Hematopoietic multipotent progenitor cell treated with erythropoietin and hydrocortisone succinate and interleukin-3 and kit ligand, for 4 days (in vitro differentiated cells): ENCODE measurements at regions not wholly inside any gene's neighbourhood (a gene's known extent, or its start where the extent isn't known, plus 50 kb on each side); places are given as distances from the start of the nearest gene placed in this dataset.

Experiments
- DNase-seq: peaks from one replicate; pipeline ENCODE4 v3.0.0-alpha.2; 2015

GRCh38 chr12:87930033-87930432, 99.2 kb downstream of the C12orf50 start:
- DNase-seq: no peak

DNA sequence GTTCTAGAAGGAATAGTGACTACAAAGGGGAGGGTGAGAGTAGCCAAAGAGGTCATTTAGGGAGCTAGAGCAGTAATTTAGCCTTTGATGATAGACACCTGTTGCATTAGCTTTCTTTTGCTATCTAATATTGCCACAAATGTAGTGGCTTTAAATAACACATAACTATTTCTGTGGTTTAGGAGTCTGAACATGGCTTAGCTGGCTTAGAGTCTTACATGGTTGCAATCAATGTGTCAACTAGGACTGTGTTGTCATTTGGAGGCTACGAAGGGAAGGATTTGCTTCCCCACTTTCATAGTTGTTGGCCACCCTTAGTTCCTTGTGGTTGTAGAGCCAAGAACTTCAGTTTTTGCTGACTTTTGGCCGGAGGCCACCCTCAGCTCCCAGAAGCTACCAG, 99.9 kb downstream of the C12orf50 start:
- no peak for DNase-seq

DNA sequence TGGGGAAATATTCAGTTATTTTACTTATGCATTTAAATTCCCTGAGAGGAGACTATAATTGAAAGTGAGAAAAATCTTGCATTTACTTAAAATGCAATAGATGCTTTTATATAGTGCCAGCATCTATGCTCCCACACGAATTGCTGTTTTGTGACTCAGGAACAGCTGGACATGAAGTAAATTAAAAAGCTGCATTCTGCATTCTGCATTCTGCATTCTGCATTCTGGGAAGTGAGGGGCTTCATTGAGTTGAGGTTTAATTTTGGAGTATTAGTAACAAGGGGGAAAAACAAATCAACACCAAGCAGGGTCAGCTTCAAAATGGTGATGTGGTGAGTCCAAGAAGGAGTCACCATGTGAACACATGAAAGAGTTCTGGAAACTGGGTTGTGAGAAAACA, 101.2 kb downstream of the C12orf50 start:
- no peak for DNase-seq

GRCh38 chr12:87925021-87925420, 104.2 kb downstream of the C12orf50 start:
- no peak for DNase-seq

DNA sequence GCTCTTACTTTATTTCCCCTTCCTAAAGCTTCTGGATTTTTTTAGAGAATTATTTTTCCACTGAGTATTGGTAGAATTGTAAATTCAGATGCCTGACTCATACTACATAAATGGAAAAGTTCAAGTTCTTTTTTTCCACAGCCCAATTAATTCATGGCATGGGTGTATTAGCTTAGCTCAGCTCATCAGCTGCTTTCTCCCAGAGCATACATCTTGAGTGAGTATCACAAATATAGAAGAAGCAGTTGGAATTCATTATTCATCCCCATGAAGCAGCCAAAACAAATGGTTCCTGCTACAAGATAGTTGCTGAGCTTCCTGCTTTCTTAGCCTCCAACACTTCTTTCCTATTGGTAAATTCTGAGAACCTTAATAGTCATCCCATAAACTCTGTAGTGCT, 105.1 kb downstream of the C12orf50 start:
- DNase-seq: no peak

DNA sequence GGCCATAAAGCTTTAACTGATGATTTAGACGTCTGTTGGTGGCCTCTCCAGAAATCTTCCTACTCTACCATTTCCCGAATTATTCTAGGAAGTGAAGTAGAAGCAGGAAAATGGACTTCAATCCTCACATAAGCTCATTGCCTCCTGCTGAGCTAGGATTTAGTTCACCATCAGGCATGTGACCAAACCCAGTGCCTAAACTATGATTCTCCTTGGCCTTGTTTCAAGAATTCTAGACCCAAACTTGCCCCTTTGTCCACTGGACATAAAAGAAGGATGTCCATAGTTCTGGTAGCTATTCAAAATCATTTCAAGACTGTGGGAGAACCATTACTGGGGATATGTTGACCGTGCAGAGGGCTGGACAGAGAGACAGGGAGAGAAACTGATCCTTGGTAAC, 105.8 kb downstream of the C12orf50 start:
- DNase-seq: no peak

GRCh38 chr12:87922736-87923135, 106.5 kb downstream of the C12orf50 start:
- DNase-seq: no peak

DNA sequence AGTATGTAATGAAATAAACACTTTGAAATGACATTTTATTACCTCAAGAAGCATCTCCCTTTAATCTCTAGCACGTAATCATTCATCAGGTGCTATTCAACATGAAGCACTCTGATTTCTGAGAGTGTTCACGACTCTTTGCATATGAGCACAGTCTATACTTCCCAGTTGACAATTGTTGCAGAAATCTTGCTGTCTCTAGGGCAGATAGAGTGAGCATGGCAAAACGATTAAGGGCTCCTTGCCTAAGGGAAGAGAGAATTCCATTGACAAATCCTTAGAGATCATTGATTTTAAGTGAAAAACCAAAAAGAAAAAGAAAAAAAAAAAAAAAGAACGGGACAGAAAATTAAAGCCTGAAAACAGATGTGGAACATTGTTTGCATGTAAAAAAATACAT, 107.6 kb downstream of the C12orf50 start:
- DNase-seq: no peak

DNA sequence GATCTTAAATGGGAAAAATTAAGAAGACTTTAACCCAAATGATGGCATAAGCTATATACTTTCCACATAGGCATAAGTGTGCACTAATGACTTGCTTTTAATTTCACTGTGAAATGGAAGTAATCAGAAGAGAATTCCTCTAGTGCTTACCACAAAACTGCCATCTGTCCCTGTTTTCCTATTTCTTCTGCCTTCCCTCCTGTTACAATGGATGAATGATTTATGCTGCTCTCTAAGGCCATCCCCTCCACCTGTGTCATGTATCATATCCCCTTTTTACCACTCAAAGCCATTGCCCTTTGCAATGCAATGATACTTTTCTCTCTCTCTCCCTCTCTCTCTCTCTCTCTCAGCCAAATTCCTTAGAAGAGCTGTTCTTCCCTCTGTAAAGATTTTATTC, 109.1 kb downstream of the C12orf50 start:
- no peak for DNase-seq

DNA sequence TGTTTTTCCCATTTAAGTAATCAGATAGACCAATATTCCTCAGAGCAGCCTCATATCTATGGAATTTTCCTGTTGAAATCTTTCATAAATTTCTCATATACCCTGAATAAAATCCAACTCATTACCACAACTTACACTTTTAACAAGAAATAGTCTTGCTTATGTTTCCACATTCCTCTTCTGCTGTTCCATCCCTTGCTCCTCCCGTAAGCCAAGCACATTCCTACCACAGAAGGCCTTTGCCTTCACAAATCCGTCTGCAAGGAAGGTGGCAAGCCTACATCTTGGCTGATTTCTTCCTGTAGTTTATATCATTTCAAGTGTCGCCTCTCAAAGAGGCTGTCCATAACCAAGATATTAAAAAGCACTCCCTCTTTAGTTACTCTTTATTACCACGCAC, 127.7 kb downstream of the C12orf50 start:
- no peak for DNase-seq

DNA sequence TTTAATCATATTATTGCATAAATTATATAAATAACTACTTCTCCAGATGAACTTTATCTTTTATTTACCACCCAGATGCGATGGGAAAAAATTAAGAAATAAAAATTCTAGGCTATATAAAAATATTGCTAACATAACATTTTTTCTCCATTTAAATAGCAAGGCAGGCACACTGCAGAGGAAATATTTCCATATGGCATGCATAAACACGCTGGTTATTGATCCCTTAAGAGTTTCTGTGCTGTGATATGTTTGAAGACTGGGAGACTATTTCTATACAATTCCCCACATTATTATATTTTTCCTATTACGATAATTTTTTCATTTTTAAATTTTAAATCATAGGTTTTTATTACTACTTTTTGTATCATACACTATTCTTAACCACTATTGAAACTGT, 131.5 kb downstream of the C12orf50 start:
- no peak for DNase-seq

DNA sequence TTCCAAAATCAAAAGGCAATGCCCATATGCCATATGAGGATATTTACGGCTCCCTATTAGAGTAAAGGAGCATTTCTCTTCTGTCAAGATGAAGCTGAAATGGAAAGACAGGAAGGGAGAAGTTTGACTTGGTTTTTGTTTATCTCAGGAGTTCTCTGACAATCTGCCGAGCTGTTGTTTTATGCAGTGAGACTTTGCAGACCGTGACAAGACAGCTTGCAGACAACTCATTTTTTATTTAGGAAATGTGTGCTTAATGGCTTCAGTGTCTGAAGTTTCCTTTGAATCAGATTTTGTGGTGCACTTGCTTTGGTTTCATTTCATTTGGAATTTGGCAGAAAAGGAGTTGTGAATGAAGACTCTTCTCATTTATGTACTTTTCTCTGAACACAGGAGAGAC, 145.4 kb downstream of the C12orf50 start:
- no peak for DNase-seq

DNA sequence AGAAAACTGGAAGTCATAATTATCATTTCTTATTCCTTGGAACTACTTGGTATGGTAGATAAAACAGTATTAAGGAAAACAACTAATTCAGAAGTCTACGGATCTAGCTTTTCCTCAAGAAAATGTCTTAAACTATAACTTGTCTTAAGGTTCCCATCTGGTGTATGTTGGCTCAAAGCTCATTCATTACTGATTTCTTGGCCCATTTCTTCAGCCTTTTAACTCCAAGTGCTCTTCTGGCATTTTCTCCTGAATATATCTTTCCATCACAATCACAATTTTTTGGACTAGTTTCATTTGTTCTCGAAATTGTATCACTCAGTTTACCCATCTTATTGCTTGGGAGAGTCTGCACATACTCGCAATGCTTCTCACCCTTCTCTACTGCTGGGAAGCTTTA, 150.1 kb downstream of the C12orf50 start:
- no peak for DNase-seq

DNA sequence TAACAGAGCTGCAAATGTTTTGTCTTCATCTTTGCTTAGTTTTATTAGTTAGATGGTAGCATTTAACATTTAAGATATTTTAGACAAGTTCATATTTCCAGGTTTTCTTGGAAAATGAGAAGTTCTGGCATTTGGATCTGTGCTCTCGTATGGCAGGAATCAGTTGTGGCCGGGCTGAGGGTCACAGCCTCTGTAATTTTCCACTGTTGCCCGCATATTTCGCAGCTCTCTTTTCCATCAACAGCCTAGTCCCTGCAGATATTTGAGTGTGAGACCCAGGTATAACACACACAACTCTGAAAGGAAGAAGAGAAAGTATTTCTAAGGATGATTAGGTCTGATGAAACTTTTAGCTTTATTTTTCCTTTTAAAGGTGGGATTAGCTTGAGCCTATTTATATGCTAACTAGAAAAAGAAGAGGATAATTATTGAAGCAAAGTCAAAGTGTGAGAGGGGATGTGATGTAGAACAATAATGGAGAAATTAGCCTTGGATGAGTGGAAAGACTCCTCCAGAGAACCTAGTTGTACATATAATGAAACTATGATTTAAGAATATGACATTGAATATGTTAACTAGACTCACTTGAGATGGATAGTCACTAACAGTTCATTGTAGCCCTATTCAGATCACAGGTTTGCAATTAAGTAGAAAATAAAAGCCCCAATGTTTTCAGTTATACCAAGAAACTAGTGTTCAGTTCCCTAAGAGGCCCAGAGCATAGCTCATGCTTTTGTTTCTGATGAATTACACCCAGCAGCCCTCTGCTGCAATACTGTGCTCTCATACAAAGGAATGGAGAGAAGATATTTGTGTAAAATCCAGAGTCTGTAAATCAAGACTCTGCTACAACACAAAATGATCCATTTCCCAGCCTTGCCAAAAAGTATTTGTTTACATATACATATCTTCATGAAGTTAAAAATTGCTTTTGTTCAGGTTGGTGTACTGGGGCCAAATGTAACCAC, 158.4 kb downstream of the C12orf50 start:
- no peak for DNase-seq

GRCh38 chr12:87870061-87870460, 159.1 kb downstream of the C12orf50 start:
- no peak for DNase-seq

GRCh38 chr12:87866578-87867292, 162.5 kb downstream of the C12orf50 start:
- peak; percentile 38 for DNase-seq

DNA sequence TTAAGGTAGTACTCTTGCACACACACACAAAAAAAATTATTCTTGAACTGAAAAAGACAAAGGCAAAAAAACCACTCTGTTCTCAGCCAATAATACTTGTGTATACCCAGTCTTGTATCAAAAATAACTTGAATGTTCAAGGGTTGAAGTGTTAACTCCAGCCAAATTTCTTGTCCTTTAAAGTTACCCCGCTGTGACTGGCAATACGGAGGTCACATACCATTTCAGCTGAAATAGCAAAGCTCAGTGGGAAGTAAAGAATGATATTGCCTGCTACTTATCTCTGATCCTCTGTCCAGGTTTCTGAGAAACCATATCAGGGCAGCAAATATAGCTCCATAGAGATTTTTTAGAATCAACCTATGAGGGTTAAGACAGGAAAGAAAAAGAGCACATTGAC, 167.4 kb downstream of the C12orf50 start:
- no peak for DNase-seq

DNA sequence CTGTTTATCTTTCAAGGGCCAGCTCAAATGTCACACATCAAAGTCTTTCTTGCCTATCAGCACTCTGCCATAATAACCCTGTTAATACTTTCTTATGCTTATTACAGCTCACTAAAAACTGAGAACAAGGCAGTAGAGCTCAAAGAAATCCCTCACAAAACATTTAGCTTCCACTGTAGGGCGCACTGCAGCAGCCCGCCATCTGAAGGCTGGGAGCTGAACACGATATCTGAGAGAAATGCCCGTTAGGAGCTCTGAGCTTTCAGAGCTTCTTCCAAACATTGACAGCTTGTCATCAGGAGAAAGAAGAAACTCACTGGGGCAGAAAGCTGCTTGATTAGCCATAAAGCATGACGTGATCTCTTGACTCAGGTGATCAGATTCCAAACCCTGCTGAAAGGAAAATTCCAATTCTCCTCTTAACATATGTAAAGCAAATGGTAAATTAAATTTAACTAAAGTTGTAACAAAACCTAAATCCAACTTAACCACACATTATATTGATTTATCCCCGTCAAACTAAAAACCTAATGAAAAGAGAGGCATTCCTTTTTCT, 175.7 kb downstream of the C12orf50 start:
- no peak for DNase-seq

DNA sequence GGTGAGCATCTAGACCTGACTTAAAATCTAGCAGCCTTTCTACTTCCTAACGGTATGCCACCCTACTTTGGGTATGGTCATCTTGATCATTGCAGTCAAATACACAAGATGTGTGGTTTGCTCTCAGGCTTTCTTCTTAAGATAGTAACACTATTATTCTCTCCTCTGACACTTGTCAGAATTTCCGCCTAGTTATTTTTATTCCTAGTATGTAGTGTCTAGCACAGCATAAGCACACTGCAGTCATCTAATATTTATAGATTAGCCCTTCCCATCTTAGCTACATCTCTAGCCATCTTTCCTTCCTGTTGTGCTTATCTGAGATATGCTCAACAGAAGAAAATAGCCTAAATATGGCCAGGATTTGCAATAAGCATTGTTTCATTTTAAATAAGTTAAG, 180.1 kb downstream of the C12orf50 start:
- no peak for DNase-seq

DNA sequence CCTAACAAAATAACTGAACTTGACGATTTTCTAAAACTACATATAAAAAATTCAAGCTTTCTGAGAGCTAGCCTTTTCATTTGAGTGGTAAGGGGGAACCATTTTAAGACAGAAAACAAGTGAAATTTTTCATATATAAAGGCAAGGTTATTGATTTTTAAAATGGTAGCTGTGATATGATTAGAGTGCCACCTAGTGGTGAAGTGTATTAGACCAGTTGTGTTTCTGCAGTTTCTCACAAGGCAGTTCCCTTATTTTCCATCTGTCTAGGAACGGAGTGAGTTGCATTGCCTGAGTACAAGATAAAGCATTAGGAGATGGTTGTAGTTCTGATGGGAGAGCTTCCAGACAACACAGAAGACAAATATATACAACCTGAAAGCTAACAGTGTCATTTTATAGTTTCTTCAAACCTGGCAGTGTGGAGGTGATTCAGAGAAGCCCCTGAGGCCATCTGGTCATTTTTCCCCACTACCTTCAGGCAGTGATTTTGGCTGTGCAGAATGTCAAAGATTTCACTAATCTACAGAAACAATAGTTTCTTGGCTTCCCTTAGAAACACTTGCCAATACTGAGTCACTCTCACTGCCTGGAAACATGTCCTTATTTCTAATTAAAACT, 180.8 kb downstream of the C12orf50 start:
- DNase-seq: peak; percentile 76

DNA sequence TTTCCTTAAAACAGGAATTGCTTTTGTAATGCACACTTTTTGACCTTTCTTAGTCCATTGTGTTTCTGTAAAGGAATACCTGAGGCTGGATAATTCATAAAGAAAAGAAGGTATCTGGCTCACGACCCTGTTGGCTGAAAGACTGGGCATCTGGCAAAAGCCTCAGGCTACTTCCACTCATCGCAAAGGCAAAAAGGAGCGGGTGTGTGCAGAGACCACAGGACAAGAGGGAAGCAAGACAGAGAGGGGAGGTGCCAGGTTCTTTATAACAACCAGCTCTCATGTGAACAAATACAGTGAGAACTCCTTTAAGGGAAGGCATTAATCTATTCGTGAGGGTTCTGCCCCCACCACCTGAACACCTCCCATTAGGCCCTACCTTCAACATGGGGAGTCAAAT, 182.1 kb downstream of the C12orf50 start:
- no peak for DNase-seq

- DNase-seq: no peak
Measured at GRCh38 chr12:87846045-87846444, 183.2 kb downstream of the C12orf50 start.

- no peak for DNase-seq
Measured at GRCh38 chr12:87841935-87842334, 187.3 kb downstream of the C12orf50 start.
